Left lung (tissue), 4 donors: ENCODE measurements at regions not wholly inside any gene's neighbourhood (a gene's known extent, or its start where the extent isn't known, plus 50 kb on each side); places are given as distances from the start of the nearest gene placed in this dataset.

Source experiments
- ATAC-seq: fragments of 200-7000 bp; cut with Tn5 transposase; one replicate; pipeline ENCODE4 v1.9.1; 2020; ENCODE audit warnings: moderate library complexity
- DNase-seq, 4 donors: peaks; one replicate each; pipeline ENCODE4 v3.0.0-alpha.2; 2013 to 2020
- H3K27ac ChIP-seq, 2 donors: fragments of 200-600 bp; sonication (generic) in 1 of 2; one replicate each; pipeline versions ENCODE4 v1.5.0 to v1.8.0; 2020 to 2021
- H3K27me3 ChIP-seq, 2 donors: fragments of 200-600 bp; sonication (generic) in 1 of 2; one replicate each; pipeline versions ENCODE4 v1.5.0 to v1.8.0; 2020 to 2021
- H3K36me3 ChIP-seq, 2 donors: fragments of 200-600 bp; sonication (generic) in 1 of 2; one replicate each; pipeline versions ENCODE4 v1.5.0 to v1.8.0; 2020 to 2021
- H3K4me1 ChIP-seq, 2 donors: fragments of 200-600 bp; one replicate each; pipeline ENCODE4 v1.8.0; 2021
- H3K4me3 ChIP-seq, 2 donors: fragments of 200-600 bp; sonication (generic) in 1 of 2; one replicate each; pipeline versions ENCODE4 v1.5.0 to v1.8.0; 2020 to 2021; ENCODE audit warnings: mild to moderate bottlenecking in 1 of 2
- H3K9me3 ChIP-seq, 2 donors: fragments of 200-600 bp; sonication (generic) in 1 of 2; one replicate each; pipeline versions ENCODE4 v1.5.0 to v1.8.0; 2020 to 2021
- CTCF ChIP-seq, 2 donors: fragments of 200-600 bp; sonication (generic) in 1 of 2; IDR thresholded peaks; one replicate each; pipeline versions ENCODE4 v1.5.0 to v1.8.0; 2021; ENCODE audit warnings: antibody characterized with exemption in 2 of 2
- intact Hi-C, 2 donors: fragments of 100-400 bp; cut with DNase I; formaldehyde crosslinking; loops; one replicate each; pipeline versions ENCODE4 v1.11.2 to v1.14.2; 2022
- donor health status: DM: no; HTN: yes; CAD: no.
- donor health status: DM: no; HTN: no; CAD: no.

- intact Hi-C loops: no loop called here
- no peak for DNase-seq
- ATAC-seq: no peak
- Histone ChIP-seq H3K4me3 (no peak overlapping the region), H3K27me3 (no peaks in the 10 kb centered on the region), H3K4me1 (no peaks in the 10 kb centered on the region), H3K9me3 (no peaks in the 10 kb centered on the region), H3K27ac (no peak overlapping the region), H3K36me3 (no peaks in the 10 kb centered on the region)
- no peak for TF ChIP-seq CTCF (IDR thresholded peaks at IDR 0.05)
Observed at GRCh38 chrX:118167361-118167760, 50.8 kb upstream of the KLHL13 start.

GRCh38 chrX:118171356-118171755 is 54.7 kb upstream of the KLHL13 start:
- no peaks in the 10 kb centered on the region for H3K9me3 ChIP-seq
- H3K36me3 ChIP-seq: no peaks in the 10 kb centered on the region
- H3K4me1 ChIP-seq: no peaks in the 10 kb centered on the region
- no peaks in the 10 kb centered on the region for H3K27me3 ChIP-seq
- H3K4me3 ChIP-seq: no peak overlapping the region
- ATAC-seq: no peak
- no peak for TF ChIP-seq CTCF (IDR thresholded peaks at IDR 0.05)
- H3K27ac ChIP-seq: no peak overlapping the region
- no peak for DNase-seq
- intact Hi-C loops: no loop called here

- ATAC-seq: no peak
- no peak for TF ChIP-seq CTCF (IDR thresholded peaks at IDR 0.05)
- no peaks in the 10 kb centered on the region for H3K36me3 ChIP-seq
Observed at GRCh38 chrX:118174516-118175098, 58.0 kb upstream of the KLHL13 start.

GRCh38 chrX:118177708-118178107 is 61.1 kb upstream of the KLHL13 start:
- DNase-seq (no peak), ATAC-seq (no peak)
- Histone ChIP-seq H3K36me3 (no peaks in the 10 kb centered on the region), H3K27ac (no peak overlapping the region), H3K9me3 (no peaks in the 10 kb centered on the region), H3K27me3 (no peaks in the 10 kb centered on the region), H3K4me3 (no peak overlapping the region), H3K4me1 (no peaks in the 10 kb centered on the region)
- TF ChIP-seq CTCF (IDR thresholded peaks at IDR 0.05): no peak
- intact Hi-C loops: no loop called here

More at GRCh38 chrX:118174516-118175098, 58.0 kb upstream of the KLHL13 start:
- intact Hi-C loops: no loop called here
- no peak overlapping the region for H3K27ac ChIP-seq
- no peak overlapping the region for H3K4me3 ChIP-seq
- no peak for DNase-seq
- no peaks in the 10 kb centered on the region for H3K27me3 ChIP-seq
- H3K9me3 ChIP-seq: no peaks in the 10 kb centered on the region
- no peaks in the 10 kb centered on the region for H3K4me1 ChIP-seq

- H3K27ac ChIP-seq: no peak overlapping the region
- H3K27me3 ChIP-seq: no peaks in the 10 kb centered on the region
- DNase-seq (no peak), ATAC-seq (no peak)
- no peaks in the 10 kb centered on the region for H3K36me3 ChIP-seq
- no peak for TF ChIP-seq CTCF (IDR thresholded peaks at IDR 0.05)
- H3K4me1 ChIP-seq: no peaks in the 10 kb centered on the region
- no peak overlapping the region for H3K4me3 ChIP-seq
- intact Hi-C loops: no loop called here
- H3K9me3 ChIP-seq: no peaks in the 10 kb centered on the region
Observed at GRCh38 chrX:118178450-118178849, 61.8 kb upstream of the KLHL13 start.
